ENCODE measurements at regions not wholly inside any gene's neighbourhood (a gene's known extent, or its start where the extent isn't known, plus 50 kb on each side); places are given as distances from the start of the nearest gene placed in this dataset.

DNA sequence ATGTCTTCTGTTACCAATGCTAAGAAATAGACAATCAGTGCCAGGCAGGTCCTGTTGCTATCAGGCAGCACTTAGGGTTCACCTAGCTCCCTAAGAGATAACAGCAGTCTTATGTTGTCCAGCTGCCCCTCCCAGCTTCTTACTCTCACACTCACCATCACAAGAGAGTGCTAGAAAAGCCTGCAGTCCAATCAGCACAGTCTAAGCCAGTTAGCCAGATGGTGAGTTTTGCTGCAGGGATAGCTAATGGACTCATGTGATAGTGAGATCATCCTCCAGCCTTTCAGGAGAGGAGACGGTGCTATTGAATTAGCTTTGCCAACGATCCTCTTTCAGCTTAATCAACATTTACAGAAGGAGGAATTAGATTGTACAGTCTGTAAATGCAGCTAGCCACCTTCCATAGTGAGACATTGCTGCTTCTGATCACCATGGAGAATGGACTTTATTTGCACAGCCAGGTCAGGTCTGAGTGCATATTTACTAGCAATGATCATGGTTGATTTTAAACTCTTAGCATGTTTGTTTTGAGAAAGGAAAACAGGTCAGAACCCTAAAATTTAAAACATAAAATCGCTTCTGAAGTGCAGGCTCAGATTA is 438.3 kb downstream of the CENPC start:
- TF ChIP-seq RAD21 (IDR thresholded peaks at IDR 0.05; ENCODE audit: low read depth) (no peak), EP300 (IDR thresholded peaks at IDR 0.05; ENCODE audit: borderline replicate concordance) (no peak), FOXM1 (IDR thresholded peaks at IDR 0.05; ENCODE audit: borderline replicate concordance, low read depth) (no peak), TAF1 (IDR thresholded peaks at IDR 0.05; ENCODE audit: low read depth) (no peak), REST (IDR thresholded peaks at IDR 0.05; ENCODE audit: low read depth) (no peak), CEBPB (IDR thresholded peaks at IDR 0.05) (no peak), YY1 (IDR thresholded peaks at IDR 0.05; ENCODE audit: low read depth) (no peak), ZBTB7A (IDR thresholded peaks at IDR 0.05; ENCODE audit: low read depth) (no peak), NFIC (IDR thresholded peaks at IDR 0.05) (no peak), TCF12 (IDR thresholded peaks at IDR 0.05; ENCODE audit: low read depth) (no peak), EGR1 (IDR thresholded peaks at IDR 0.05) (no peak), CREB1 (IDR thresholded peaks at IDR 0.05; ENCODE audit: low read depth) (no peak)
- TF ChIP-seq, protein P1, sequence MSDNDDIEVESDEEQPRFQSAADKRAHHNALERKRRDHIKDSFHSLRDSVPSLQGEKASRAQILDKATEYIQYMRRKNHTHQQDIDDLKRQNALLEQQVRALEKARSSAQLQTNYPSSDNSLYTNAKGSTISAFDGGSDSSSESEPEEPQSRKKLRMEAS (IDR thresholded peaks at IDR 0.05): no peak
